ENCODE measurements at regions not wholly inside any gene's neighbourhood (a gene's known extent, or its start where the extent isn't known, plus 50 kb on each side); places are given as distances from the start of the nearest gene placed in this dataset.

DNA sequence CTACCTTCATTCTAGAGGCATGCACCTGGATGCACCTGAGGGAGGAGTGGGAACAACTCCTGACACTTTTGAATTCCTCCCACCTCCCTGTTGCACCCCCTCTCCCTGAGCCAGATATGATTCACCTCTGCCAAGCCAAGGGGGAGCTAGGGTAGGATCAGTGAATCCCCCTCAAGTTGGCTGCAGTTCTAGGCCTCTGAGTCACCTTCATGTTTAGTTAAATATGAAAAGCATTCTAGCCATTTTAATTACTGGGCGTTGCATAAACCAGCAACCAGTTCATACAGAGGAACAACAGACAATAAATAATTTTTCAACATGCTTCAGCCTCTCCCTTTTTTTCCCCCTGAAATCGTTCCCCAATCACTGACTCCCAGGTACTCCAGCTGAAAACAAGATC is 1440.2 kb downstream of the ADGRL3 start:
- Histone ChIP-seq H3K9ac (ENCODE audit: control insufficient read depth, insufficient read depth, low read length) (no peak overlapping the region), H3K27ac (ENCODE audit: control insufficient read depth, insufficient read depth) (no peak overlapping the region), H3K9me3 (replicated peaks; ENCODE audit: control insufficient read depth, insufficient read depth, low read length) (no peaks in the 10 kb centered on the region), H3K79me2 (ENCODE audit: control insufficient read depth, insufficient read depth, low read length) (no peaks in the 10 kb centered on the region), H3K4me1 (ENCODE audit: control insufficient read depth, insufficient read depth, low read length) (no peaks in the 10 kb centered on the region), H3K27me3 (replicated peaks in 1 of 2; ENCODE audit: control insufficient read depth in 2 of 2, insufficient read depth in 2 of 2, low read length in 1 of 2) (no peaks in the 10 kb centered on the region), H3K4me3 (no peak overlapping the region), H3K36me3 (ENCODE audit: control insufficient read depth in 2 of 2, insufficient read depth in 2 of 2, low read length in 1 of 2) (no peaks in the 10 kb centered on the region), H3K4me2 (ENCODE audit: control insufficient read depth, insufficient read depth) (no peak overlapping the region), H4K20me1 (ENCODE audit: control insufficient read depth, insufficient read depth) (no peaks in the 10 kb centered on the region), H2AFZ (ENCODE audit: control insufficient read depth, low read depth, low read length) (no peak overlapping the region)
- intact Hi-C loops (cut with micrococcal nuclease; ENCODE audit: unreplicated experiment) (no loop called here), in situ Hi-C loops (cut with MboI) (no loop called here)
- DNase-seq (ENCODE audit: low read depth, low spot score) (no peak), ATAC-seq (no peak), FAIRE-seq (no peak)
- no peak for TF ChIP-seq HCFC1 (IDR thresholded peaks at IDR 0.05; ENCODE audit: low read length)
- TF ChIP-seq, protein P1, sequence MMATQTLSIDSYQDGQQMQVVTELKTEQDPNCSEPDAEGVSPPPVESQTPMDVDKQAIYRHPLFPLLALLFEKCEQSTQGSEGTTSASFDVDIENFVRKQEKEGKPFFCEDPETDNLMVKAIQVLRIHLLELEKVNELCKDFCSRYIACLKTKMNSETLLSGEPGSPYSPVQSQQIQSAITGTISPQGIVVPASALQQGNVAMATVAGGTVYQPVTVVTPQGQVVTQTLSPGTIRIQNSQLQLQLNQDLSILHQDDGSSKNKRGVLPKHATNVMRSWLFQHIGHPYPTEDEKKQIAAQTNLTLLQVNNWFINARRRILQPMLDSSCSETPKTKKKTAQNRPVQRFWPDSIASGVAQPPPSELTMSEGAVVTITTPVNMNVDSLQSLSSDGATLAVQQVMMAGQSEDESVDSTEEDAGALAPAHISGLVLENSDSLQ (IDR thresholded peaks at IDR 0.05): no peak
- no peak for TF ChIP-seq FOXM1 (IDR thresholded peaks at IDR 0.05; ENCODE audit: low read depth, low read length)
- TF ChIP-seq MTA2 (IDR thresholded peaks at IDR 0.05; ENCODE audit: low read depth): no peak
- TF ChIP-seq ZZZ3 (IDR thresholded peaks at IDR 0.05; ENCODE audit: control insufficient read depth, insufficient read length, low read depth): no peak
- TF ChIP-seq MTA3 (IDR thresholded peaks at IDR 0.05; ENCODE audit: borderline replicate concordance, low read length): no peak
- no peak for TF ChIP-seq SMAD1 (IDR thresholded peaks at IDR 0.05; ENCODE audit: low read depth, partially characterized antibody)
- 4% methylated on average over 2 of the region's 2 CpGs for WGBS (ENCODE audit: insufficient coverage, insufficient replicate concordance, low lambda C conversion rate, missing lambda C conversion rate)
- SMC1A ChIA-PET (ENCODE audit: uncharacterized antibody, unreplicated experiment): interaction anchor here (0.8 to 1.3 kb wide), 4 partner anchors 12 to 399 kb away, joined by 3 read pairs; no protein-coding TSS in a partner anchor
- no TSS peak for BruUV-seq (replicated peaks)
- RAD21 ChIA-PET (ENCODE audit: unreplicated experiment): interaction anchor here (0.8 kb wide), 1 partner anchor 69 kb away, joined by 3 read pairs; no protein-coding TSS in a partner anchor
- CTCF ChIA-PET: interaction anchor here (0.8 to 1.3 kb wide), 2 partner anchors 42 to 45 kb away, joined by 3 to 5 read pairs; no protein-coding TSS in a partner anchor
- POLR2A ChIA-PET: no interaction called here

DNA sequence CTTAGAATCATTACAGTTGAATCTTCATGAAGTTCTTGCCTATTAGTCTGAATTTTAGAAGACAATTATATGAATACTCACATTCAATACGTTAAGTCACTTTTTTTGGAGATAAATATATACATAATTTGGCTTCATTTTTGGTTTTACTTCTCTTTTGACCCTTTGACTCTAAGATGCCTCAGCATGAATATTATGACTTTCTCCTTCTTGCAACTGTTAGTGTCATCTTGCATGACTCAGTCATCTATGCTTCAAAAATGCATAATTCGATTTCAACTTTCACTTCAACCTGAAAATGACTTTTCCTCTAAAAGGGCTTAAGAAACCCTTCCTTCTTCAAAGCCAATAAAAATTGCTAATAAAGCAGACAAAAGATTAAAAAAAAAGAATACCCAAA is 1427.5 kb downstream of the ADGRL3 start:
- no peak overlapping the region for H3K27ac ChIP-seq (ENCODE audit: control insufficient read depth, insufficient read depth)
- no peak for DNase-seq (ENCODE audit: low read depth, low spot score)
- H2AFZ ChIP-seq (ENCODE audit: control insufficient read depth, low read depth, low read length): no peak overlapping the region
- H3K4me2 ChIP-seq (ENCODE audit: control insufficient read depth, insufficient read depth): no peak overlapping the region
- no TSS peak for BruUV-seq (replicated peaks)
- no peaks in the 10 kb centered on the region for H3K79me2 ChIP-seq (ENCODE audit: control insufficient read depth, insufficient read depth, low read length)
- no peaks in the 10 kb centered on the region for H3K9me3 ChIP-seq (replicated peaks; ENCODE audit: control insufficient read depth, insufficient read depth, low read length)
- H3K36me3 ChIP-seq (ENCODE audit: control insufficient read depth in 2 of 2, insufficient read depth in 2 of 2, low read length in 1 of 2): no peaks in the 10 kb centered on the region
- 4% methylated on average over 2 of the region's 2 CpGs for WGBS (ENCODE audit: insufficient coverage, insufficient replicate concordance, low lambda C conversion rate, missing lambda C conversion rate)
- no peak for ATAC-seq
- FAIRE-seq: no peak
- H3K27me3 ChIP-seq (replicated peaks in 1 of 2; ENCODE audit: control insufficient read depth in 2 of 2, insufficient read depth in 2 of 2, low read length in 1 of 2): no peaks in the 10 kb centered on the region
- POLR2A ChIA-PET: no interaction called here
- SMC1A ChIA-PET (ENCODE audit: uncharacterized antibody, unreplicated experiment): no interaction called here
- H4K20me1 ChIP-seq (ENCODE audit: control insufficient read depth, insufficient read depth): no peaks in the 10 kb centered on the region
- in situ Hi-C loops (cut with MboI): no loop called here
- H3K9ac ChIP-seq (ENCODE audit: control insufficient read depth, insufficient read depth, low read length): no peak overlapping the region
- intact Hi-C loops (cut with micrococcal nuclease; ENCODE audit: unreplicated experiment): no loop called here
- CTCF ChIA-PET: no interaction called here
- H3K4me1 ChIP-seq (ENCODE audit: control insufficient read depth, insufficient read depth, low read length): no peaks in the 10 kb centered on the region
- RAD21 ChIA-PET (ENCODE audit: unreplicated experiment): no interaction called here
- H3K4me3 ChIP-seq: no peak overlapping the region
- TF ChIP-seq POU2F2 (IDR thresholded peaks at IDR 0.05; ENCODE audit: borderline replicate concordance, low read depth, low read length) (no peak), ZNF274 (IDR thresholded peaks at IDR 0.05; ENCODE audit: insufficient read depth, insufficient read length) (no peak), MYC (IDR thresholded peaks at IDR 0.05; ENCODE audit: insufficient read depth, insufficient read length, insufficient replicate concordance, low read length, severe bottlenecking) (no peak), SMC3 (IDR thresholded peaks at IDR 0.05; ENCODE audit: borderline replicate concordance, low read length) (no peak), SIN3A (IDR thresholded peaks at IDR 0.05; ENCODE audit: low read depth, low read length) (no peak), PAX8 (IDR thresholded peaks at IDR 0.05) (no peak)
- TF ChIP-seq, protein P2, sequence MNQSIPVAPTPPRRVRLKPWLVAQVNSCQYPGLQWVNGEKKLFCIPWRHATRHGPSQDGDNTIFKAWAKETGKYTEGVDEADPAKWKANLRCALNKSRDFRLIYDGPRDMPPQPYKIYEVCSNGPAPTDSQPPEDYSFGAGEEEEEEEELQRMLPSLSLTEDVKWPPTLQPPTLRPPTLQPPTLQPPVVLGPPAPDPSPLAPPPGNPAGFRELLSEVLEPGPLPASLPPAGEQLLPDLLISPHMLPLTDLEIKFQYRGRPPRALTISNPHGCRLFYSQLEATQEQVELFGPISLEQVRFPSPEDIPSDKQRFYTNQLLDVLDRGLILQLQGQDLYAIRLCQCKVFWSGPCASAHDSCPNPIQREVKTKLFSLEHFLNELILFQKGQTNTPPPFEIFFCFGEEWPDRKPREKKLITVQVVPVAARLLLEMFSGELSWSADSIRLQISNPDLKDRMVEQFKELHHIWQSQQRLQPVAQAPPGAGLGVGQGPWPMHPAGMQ (IDR thresholded peaks at IDR 0.05; ENCODE audit: borderline replicate concordance): no peak
- TF ChIP-seq, protein P3, sequence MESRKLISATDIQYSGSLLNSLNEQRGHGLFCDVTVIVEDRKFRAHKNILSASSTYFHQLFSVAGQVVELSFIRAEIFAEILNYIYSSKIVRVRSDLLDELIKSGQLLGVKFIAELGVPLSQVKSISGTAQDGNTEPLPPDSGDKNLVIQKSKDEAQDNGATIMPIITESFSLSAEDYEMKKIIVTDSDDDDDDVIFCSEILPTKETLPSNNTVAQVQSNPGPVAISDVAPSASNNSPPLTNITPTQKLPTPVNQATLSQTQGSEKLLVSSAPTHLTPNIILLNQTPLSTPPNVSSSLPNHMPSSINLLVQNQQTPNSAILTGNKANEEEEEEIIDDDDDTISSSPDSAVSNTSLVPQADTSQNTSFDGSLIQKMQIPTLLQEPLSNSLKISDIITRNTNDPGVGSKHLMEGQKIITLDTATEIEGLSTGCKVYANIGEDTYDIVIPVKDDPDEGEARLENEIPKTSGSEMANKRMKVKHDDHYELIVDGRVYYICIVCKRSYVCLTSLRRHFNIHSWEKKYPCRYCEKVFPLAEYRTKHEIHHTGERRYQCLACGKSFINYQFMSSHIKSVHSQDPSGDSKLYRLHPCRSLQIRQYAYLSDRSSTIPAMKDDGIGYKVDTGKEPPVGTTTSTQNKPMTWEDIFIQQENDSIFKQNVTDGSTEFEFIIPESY (IDR thresholded peaks at IDR 0.05): no peak

Data from GM12878 (cell line).